ENCODE measurements at regions not wholly inside any gene's neighbourhood (a gene's known extent, or its start where the extent isn't known, plus 50 kb on each side); places are given as distances from the start of the nearest gene placed in this dataset.

GRCh38 chr13:93058301-93058700 is 168.3 kb upstream of the GPC6 start:
- CTCF ChIA-PET (ENCODE audit: partially characterized antibody) = no interaction called here
- H3K36me3 ChIP-seq (ENCODE audit: control insufficient read depth in 2 of 4, insufficient read depth in 4 of 4, low read length in 3 of 4) = no peaks in the 10 kb centered on the region
- H3K4me3 ChIP-seq (ENCODE audit: extremely low read depth in 1 of 4, insufficient read depth in 2 of 4, low read depth in 3 of 4, low read length in 4 of 4) = no peak overlapping the region
- no peaks in the 10 kb centered on the region for H3K79me1 ChIP-seq (ENCODE audit: low read depth, low read length)
- no peak overlapping the region for H2BK20ac ChIP-seq (ENCODE audit: low read length)
- no peak overlapping the region for H2BK15ac ChIP-seq (ENCODE audit: low read length)
- H3K14ac ChIP-seq (ENCODE audit: insufficient read length) = no peak overlapping the region
- no peak overlapping the region for H2BK120ac ChIP-seq (replicated peaks; ENCODE audit: low read depth, low read length)
- no peak overlapping the region for H4K91ac ChIP-seq (replicated peaks; ENCODE audit: insufficient read length, low read length)
- H3K27me3 ChIP-seq (replicated peaks in 1 of 4; ENCODE audit: control insufficient read depth in 3 of 4, extremely low read depth in 1 of 4, insufficient read depth in 3 of 4, low read length in 3 of 4) = no peaks in the 10 kb centered on the region
- H3K23me2 ChIP-seq (ENCODE audit: low read depth, low read length) = no peaks in the 10 kb centered on the region
- H3K9ac ChIP-seq (replicated peaks in 1 of 4; ENCODE audit: extremely low read depth in 1 of 4, low read depth in 3 of 4, low read length in 3 of 4) = no peak overlapping the region
- H3K79me2 ChIP-seq (ENCODE audit: control insufficient read depth in 1 of 2, insufficient read depth in 2 of 2, low read length in 2 of 2) = no peaks in the 10 kb centered on the region
- DNase-seq (ENCODE audit: low read depth in 1 of 2, low spot score in 2 of 2) = no peak
- no peak overlapping the region for H4K5ac ChIP-seq (ENCODE audit: insufficient read length, low read depth, low read length)
- H3K56ac ChIP-seq (replicated peaks; ENCODE audit: insufficient read length, low read depth, low read length) = no peak overlapping the region
- POLR2A ChIA-PET (ENCODE audit: partially characterized antibody) = no interaction called here
- H4K20me1 ChIP-seq (replicated peaks in 1 of 2; ENCODE audit: control insufficient read depth in 1 of 2, insufficient read depth in 2 of 2, low read length in 2 of 2) = no peaks in the 10 kb centered on the region
- no peak overlapping the region for H3K23ac ChIP-seq (ENCODE audit: insufficient read length)
- H3K18ac ChIP-seq (ENCODE audit: extremely low read depth, low read length) = no peak overlapping the region
- no peak overlapping the region for H3K4me2 ChIP-seq (ENCODE audit: insufficient read depth in 1 of 2, low read depth in 2 of 2, low read length in 2 of 2)
- TF ChIP-seq TCF12 (IDR thresholded peaks at IDR 0.05; ENCODE audit: low read depth, low read length) = no peak
- no peak for TF ChIP-seq NRF1 (IDR thresholded peaks at IDR 0.05; ENCODE audit: low read depth, low read length)
- TF ChIP-seq ASH2L (IDR thresholded peaks at IDR 0.05; ENCODE audit: low read length) = no peak
- no peak for TF ChIP-seq EP300 (IDR thresholded peaks at IDR 0.05; ENCODE audit: borderline replicate concordance in 1 of 2, low read depth in 2 of 2, low read length in 2 of 2)
- TF ChIP-seq ATF3 (IDR thresholded peaks at IDR 0.05; ENCODE audit: insufficient read depth, low read depth, low read length) = no peak
- no peak for TF ChIP-seq TBP (IDR thresholded peaks at IDR 0.05; ENCODE audit: low read depth, low read length)
- no peak for TF ChIP-seq RFX5 (IDR thresholded peaks at IDR 0.05; ENCODE audit: borderline replicate concordance, low read depth, low read length)
- TF ChIP-seq SRF (IDR thresholded peaks at IDR 0.05; ENCODE audit: low read depth, low read length) = no peak
- H3K4ac ChIP-seq (replicated peaks; ENCODE audit: insufficient read length, low read depth, low read length) = no peak overlapping the region
- H2AFZ ChIP-seq (ENCODE audit: low read length) = no peak overlapping the region
- no peaks in the 10 kb centered on the region for H3K4me1 ChIP-seq (replicated peaks in 1 of 4; ENCODE audit: control insufficient read depth in 3 of 4, insufficient read depth in 4 of 4, low read length in 3 of 4)
- FAIRE-seq = no peak
- no peak overlapping the region for H3K27ac ChIP-seq (ENCODE audit: low read depth, low read length)
- 94% methylated on average over 1 of the region's 1 CpG; no CpG with 5 or more reads in 1 of the 2 experiments for WGBS, 2 experiments (ENCODE audit: extremely low coverage in 1 of 2, insufficient coverage in 1 of 2, insufficient read length in 1 of 2, insufficient replicate concordance in 2 of 2, low coverage in 1 of 2, low lambda C conversion rate in 2 of 2, missing lambda C conversion rate in 1 of 2)
- no peak overlapping the region for H2BK12ac ChIP-seq (ENCODE audit: low read depth, low read length)
- H2BK5ac ChIP-seq (ENCODE audit: low read depth, low read length) = no peak overlapping the region
- H2AK5ac ChIP-seq (ENCODE audit: low read depth, low read length) = no peak overlapping the region
- H4K8ac ChIP-seq (ENCODE audit: extremely low read depth, insufficient read depth, low read length) = no peak overlapping the region
- no peaks in the 10 kb centered on the region for H3K9me3 ChIP-seq (ENCODE audit: insufficient read depth in 2 of 2, low read depth in 1 of 2, low read length in 1 of 2)
